ENCODE measurements at regions not wholly inside any gene's neighbourhood (a gene's known extent, or its start where the extent isn't known, plus 50 kb on each side); places are given as distances from the start of the nearest gene placed in this dataset.

- Histone ChIP-seq H3K4me1 (ENCODE audit: control insufficient read depth, low read depth, low read length) (no peaks in the 10 kb centered on the region), H3K4me3 (ENCODE audit: low read length) (no peak overlapping the region), H3K27ac (ENCODE audit: low read length) (no peak overlapping the region), H3K27me3 (ENCODE audit: control insufficient read depth, insufficient read depth, low read length) (no peaks in the 10 kb centered on the region), H3K9ac (ENCODE audit: low read length) (no peak overlapping the region), H3K9me3 (ENCODE audit: control insufficient read depth, low read depth, low read length) (no peaks in the 10 kb centered on the region), H3K36me3 (ENCODE audit: control insufficient read depth, low read depth, low read length) (no peaks in the 10 kb centered on the region)
These were observed 63.3 kb upstream of the ARX start for GRCh38 chrX:25079020-25079419.

- no peak overlapping the region for H3K27ac ChIP-seq (ENCODE audit: low read length)
- no peak overlapping the region for H3K9ac ChIP-seq (ENCODE audit: low read length)
- H3K36me3 ChIP-seq (ENCODE audit: control insufficient read depth, low read depth, low read length), result no peaks in the 10 kb centered on the region
- H3K27me3 ChIP-seq (ENCODE audit: control insufficient read depth, insufficient read depth, low read length), result no peaks in the 10 kb centered on the region
- H3K4me1 ChIP-seq (ENCODE audit: control insufficient read depth, low read depth, low read length), result no peaks in the 10 kb centered on the region
- H3K4me3 ChIP-seq (ENCODE audit: low read length), result no peak overlapping the region
- no peaks in the 10 kb centered on the region for H3K9me3 ChIP-seq (ENCODE audit: control insufficient read depth, low read depth, low read length)
These were observed 61.3 kb upstream of the ARX start for GRCh38 chrX:25076941-25077500.

- Histone ChIP-seq H3K4me3 (ENCODE audit: low read length) (no peak overlapping the region), H3K4me1 (ENCODE audit: control insufficient read depth, low read depth, low read length) (no peaks in the 10 kb centered on the region), H3K27ac (ENCODE audit: low read length) (no peak overlapping the region), H3K27me3 (ENCODE audit: control insufficient read depth, insufficient read depth, low read length) (no peaks in the 10 kb centered on the region), H3K36me3 (ENCODE audit: control insufficient read depth, low read depth, low read length) (no peaks in the 10 kb centered on the region), H3K9me3 (ENCODE audit: control insufficient read depth, low read depth, low read length) (no peaks in the 10 kb centered on the region), H3K9ac (ENCODE audit: low read length) (no peak overlapping the region)
These were observed 56.5 kb upstream of the ARX start for GRCh38 chrX:25072247-25072646.

GRCh38 chrX:25070038-25070437, 54.3 kb upstream of the ARX start:
- Histone ChIP-seq H3K9ac (ENCODE audit: low read length) (no peak overlapping the region), H3K9me3 (ENCODE audit: control insufficient read depth, low read depth, low read length) (no peaks in the 10 kb centered on the region), H3K4me3 (ENCODE audit: low read length) (no peak overlapping the region), H3K36me3 (ENCODE audit: control insufficient read depth, low read depth, low read length) (no peaks in the 10 kb centered on the region), H3K4me1 (ENCODE audit: control insufficient read depth, low read depth, low read length) (no peaks in the 10 kb centered on the region), H3K27ac (ENCODE audit: low read length) (no peak overlapping the region), H3K27me3 (ENCODE audit: control insufficient read depth, insufficient read depth, low read length) (no peaks in the 10 kb centered on the region)

GRCh38 chrX:25069209-25069608, 53.4 kb upstream of the ARX start:
- Histone ChIP-seq H3K27ac (ENCODE audit: low read length) (no peak overlapping the region), H3K9ac (ENCODE audit: low read length) (no peak overlapping the region), H3K4me1 (ENCODE audit: control insufficient read depth, low read depth, low read length) (no peaks in the 10 kb centered on the region), H3K4me3 (ENCODE audit: low read length) (no peak overlapping the region), H3K36me3 (ENCODE audit: control insufficient read depth, low read depth, low read length) (no peaks in the 10 kb centered on the region), H3K9me3 (ENCODE audit: control insufficient read depth, low read depth, low read length) (no peaks in the 10 kb centered on the region), H3K27me3 (ENCODE audit: control insufficient read depth, insufficient read depth, low read length) (no peaks in the 10 kb centered on the region)

GRCh38 chrX:25068340-25068739, 52.6 kb upstream of the ARX start:
- Histone ChIP-seq H3K27ac (ENCODE audit: low read length) (no peak overlapping the region), H3K4me1 (ENCODE audit: control insufficient read depth, low read depth, low read length) (no peaks in the 10 kb centered on the region), H3K9ac (ENCODE audit: low read length) (no peak overlapping the region), H3K36me3 (ENCODE audit: control insufficient read depth, low read depth, low read length) (no peaks in the 10 kb centered on the region), H3K27me3 (ENCODE audit: control insufficient read depth, insufficient read depth, low read length) (no peaks in the 10 kb centered on the region), H3K4me3 (ENCODE audit: low read length) (no peak overlapping the region), H3K9me3 (ENCODE audit: control insufficient read depth, low read depth, low read length) (no peaks in the 10 kb centered on the region)

GRCh38 chrX:25067271-25068172, 51.8 kb upstream of the ARX start:
- Histone ChIP-seq H3K9me3 (ENCODE audit: control insufficient read depth, low read depth, low read length) (no peaks in the 10 kb centered on the region), H3K36me3 (ENCODE audit: control insufficient read depth, low read depth, low read length) (no peaks in the 10 kb centered on the region), H3K9ac (ENCODE audit: low read length) (no peak overlapping the region), H3K4me1 (ENCODE audit: control insufficient read depth, low read depth, low read length) (no peaks in the 10 kb centered on the region), H3K27ac (ENCODE audit: low read length) (no peak overlapping the region), H3K27me3 (ENCODE audit: control insufficient read depth, insufficient read depth, low read length) (no peaks in the 10 kb centered on the region), H3K4me3 (ENCODE audit: low read length) (no peak overlapping the region)

- H3K4me1 ChIP-seq (ENCODE audit: control insufficient read depth, low read depth, low read length), result no peaks in the 10 kb centered on the region
- H3K27me3 ChIP-seq (ENCODE audit: control insufficient read depth, insufficient read depth, low read length), result no peaks in the 10 kb centered on the region
- H3K9me3 ChIP-seq (ENCODE audit: control insufficient read depth, low read depth, low read length), result no peaks in the 10 kb centered on the region
- H3K27ac ChIP-seq (ENCODE audit: low read length), result no peak overlapping the region
- no peaks in the 10 kb centered on the region for H3K36me3 ChIP-seq (ENCODE audit: control insufficient read depth, low read depth, low read length)
- H3K9ac ChIP-seq (ENCODE audit: low read length), result no peak overlapping the region
- no peak overlapping the region for H3K4me3 ChIP-seq (ENCODE audit: low read length)
These were observed 50.4 kb upstream of the ARX start for GRCh38 chrX:25066131-25066530.
